CD14-positive monocyte (primary cell): ENCODE measurements at regions not wholly inside any gene's neighbourhood (a gene's known extent, or its start where the extent isn't known, plus 50 kb on each side); places are given as distances from the start of the nearest gene placed in this dataset.
A peak's percentile ranks its signal among the peaks of the same experiment; 100 is the strongest.

Experiments
- DNase-seq, 3 donors: peaks; one replicate each; pipeline ENCODE4 v3.0.0-alpha.2; 2011 to 2022
- H2AFZ ChIP-seq: 2 replicates; pipeline ENCODE4 v1.6.0; 2012; ENCODE audit warnings: mild to moderate bottlenecking, low read depth, low read length, inconsistent platforms; ENCODE audit not compliant: insufficient read depth, poor library complexity, severe bottlenecking
- H3K27ac ChIP-seq, 2 donors: 1 replicate in 1 of 2; 2 replicates in 1 of 2; pipeline ENCODE4 v1.5.1; 2012 to 2013; ENCODE audit warnings: low read length in 2 of 2, control low read depth in 1 of 2, inconsistent platforms in 1 of 2, low read depth in 1 of 2, mild to moderate bottlenecking in 1 of 2
- H3K27me3 ChIP-seq, 2 donors: one replicate each; pipeline versions ENCODE4 v1.6.0 to v1.6.1; 2011 to 2013; ENCODE audit warnings: low read length in 2 of 2; ENCODE audit not compliant: control insufficient read depth in 2 of 2, insufficient read depth in 2 of 2
- H3K36me3 ChIP-seq, 2 donors: replicated peaks in 1 of 2; 1 replicate in 1 of 2; 2 replicates in 1 of 2; pipeline versions ENCODE4 v1.5.1 to v1.6.1; 2012 to 2013; ENCODE audit warnings: low read length in 2 of 2, control low read depth in 1 of 2, inconsistent platforms in 1 of 2, mild to moderate bottlenecking in 1 of 2; ENCODE audit not compliant: insufficient read depth in 2 of 2, control insufficient read depth in 1 of 2
- H3K4me1 ChIP-seq, 2 donors: 1 replicate in 1 of 2; 2 replicates in 1 of 2; pipeline versions ENCODE4 v1.5.1 to v1.6.1; 2012 to 2013; ENCODE audit warnings: low read length in 2 of 2, control low read depth in 1 of 2, inconsistent platforms in 1 of 2, mild to moderate bottlenecking in 1 of 2, moderate library complexity in 1 of 2; ENCODE audit not compliant: insufficient read depth in 2 of 2, control insufficient read depth in 1 of 2
- H3K4me2 ChIP-seq: replicated peaks from 2 replicates; pipeline ENCODE3; 2012; ENCODE audit warnings: low read length, moderate library complexity, mild to moderate bottlenecking; ENCODE audit not compliant: poor library complexity, severe bottlenecking; ENCODE audit errors: extremely low read depth
- H3K4me3 ChIP-seq, 3 experiments: fragments of 200-600 bp in 1 of 3; sonication (generic) in 1 of 3; replicated peaks in 1 of 3; 1 replicate in 2 of 3; 2 replicates in 1 of 3; pipeline ENCODE4 v1.5.1; 2011 to 2013; ENCODE audit warnings: low read length in 3 of 3, mild to moderate bottlenecking in 3 of 3, control low read depth in 2 of 3, low read depth in 2 of 3, inconsistent platforms in 1 of 3, moderate library complexity in 1 of 3
- H3K79me2 ChIP-seq: 2 replicates; pipeline ENCODE4 v1.6.0; 2012; ENCODE audit warnings: mild to moderate bottlenecking, control low read depth, inconsistent platforms, low read length, moderate library complexity; ENCODE audit not compliant: insufficient read depth
- H3K9ac ChIP-seq: 2 replicates; pipeline ENCODE4 v1.6.0; 2017; ENCODE audit warnings: low read length, mild to moderate bottlenecking; ENCODE audit not compliant: insufficient read depth, poor library complexity, severe bottlenecking
- H3K9me3 ChIP-seq, 2 donors: replicated peaks in 1 of 2; 1 replicate in 1 of 2; 2 replicates in 1 of 2; pipeline versions ENCODE4 v1.5.1 to v1.6.1; 2012 to 2013; ENCODE audit warnings: low read length in 2 of 2, control low read depth in 1 of 2; ENCODE audit not compliant: control insufficient read depth in 1 of 2, insufficient read depth in 1 of 2
- H4K20me1 ChIP-seq: 2 replicates; pipeline ENCODE4 v1.6.0; 2012; ENCODE audit warnings: mild to moderate bottlenecking, low read length, control low read depth, moderate library complexity; ENCODE audit not compliant: insufficient read depth
- H3K27ac Mint-ChIP-seq, 7 donors: one replicate each; pipeline ENCODE4 v1.8.0; 2020; ENCODE audit warnings: mild to moderate bottlenecking in 7 of 7, mixed read lengths in 7 of 7, moderate library complexity in 6 of 7, inconsistent platforms in 2 of 7
- H3K27me3 Mint-ChIP-seq, 3 donors: one replicate each; pipeline ENCODE4 v1.8.0; 2021 to 2022; ENCODE audit warnings: low read depth in 3 of 3, mild to moderate bottlenecking in 3 of 3, mixed read lengths in 3 of 3, moderate library complexity in 3 of 3, inconsistent platforms in 1 of 3
- H3K36me3 Mint-ChIP-seq, 2 donors: one replicate each; pipeline ENCODE4 v1.8.0; 2020; ENCODE audit warnings: mixed read lengths in 2 of 2, inconsistent platforms in 1 of 2, mild to moderate bottlenecking in 1 of 2
- H3K4me1 Mint-ChIP-seq: one replicate; pipeline ENCODE4 v1.8.0; 2020; ENCODE audit warnings: mild to moderate bottlenecking, mixed read lengths
- H3K4me3 Mint-ChIP-seq, 2 donors: one replicate each; pipeline ENCODE4 v1.8.0; 2020; ENCODE audit warnings: mild to moderate bottlenecking in 2 of 2, mixed read lengths in 2 of 2, moderate library complexity in 1 of 2
- H3K9me3 Mint-ChIP-seq, 7 donors: one replicate each; pipeline ENCODE4 v1.8.0; 2020 to 2022; ENCODE audit warnings: mixed read lengths in 7 of 7, mild to moderate bottlenecking in 6 of 7, moderate library complexity in 6 of 7, inconsistent platforms in 2 of 7
- CTCF ChIP-seq: fragments of 200-600 bp; IDR thresholded peaks from one replicate; pipeline ENCODE4 v1.8.0; 2022; ENCODE audit warnings: antibody characterized with exemption, mild to moderate bottlenecking
- WGBS: methylation state at CpG from one replicate; pipeline ENCODE4 v1.1.5; 2013; ENCODE audit warnings: missing lambda C conversion rate; ENCODE audit not compliant: insufficient coverage; 5-methylcytosine and 5-hydroxymethylcytosine counted together
- intact Hi-C, 2 donors: fragments of 100-400 bp; cut with micrococcal nuclease; formaldehyde crosslinking; loops; one replicate each; pipeline versions ENCODE4 v1.15.0 to v1.15.1; 2023

- intact Hi-C loops: no loop called here
- peaks cover 0 to 6% (median 0%) of the 10 kb centered on the region in 3 donors for H3K27me3 Mint-ChIP-seq
- no peak for TF ChIP-seq CTCF
Measured at GRCh38 chr5:39863926-39864552, 439.3 kb upstream of the DAB2 start.

GRCh38 chr5:39857041-39857440 lies 432.3 kb upstream of the DAB2 start:
- H3K4me2 ChIP-seq: no peak overlapping the region
- H3K27me3 Mint-ChIP-seq: peaks cover 2 to 5% (median 3%) of the 10 kb centered on the region in 3 donors
- no peak overlapping the region for H2AFZ ChIP-seq
- no peaks in the 10 kb centered on the region for H3K27me3 ChIP-seq
- H4K20me1 ChIP-seq: no peaks in the 10 kb centered on the region
- no peaks in the 10 kb centered on the region for H3K36me3 Mint-ChIP-seq
- intact Hi-C loops: no loop called here
- no peak overlapping the region for H3K4me3 ChIP-seq
- peaks cover 2% of the 10 kb centered on the region for H3K4me1 Mint-ChIP-seq
- peak in 2 of 3 donors; percentile 7 to 14 for DNase-seq
- WGBS: no CpG with 5 or more reads among the region's 3 CpGs
- no peaks in the 10 kb centered on the region for H3K4me1 ChIP-seq
- no peak overlapping the region for H3K27ac Mint-ChIP-seq
- no peaks in the 10 kb centered on the region for H3K36me3 ChIP-seq
- TF ChIP-seq CTCF: no peak
- H3K79me2 ChIP-seq: no peaks in the 10 kb centered on the region
- H3K4me3 Mint-ChIP-seq: no peak overlapping the region
- H3K27ac ChIP-seq: no peak overlapping the region
- no peaks in the 10 kb centered on the region for H3K9me3 Mint-ChIP-seq
- H3K9me3 ChIP-seq: no peaks in the 10 kb centered on the region
- no peak overlapping the region for H3K9ac ChIP-seq

More at GRCh38 chr5:39863926-39864552, 439.3 kb upstream of the DAB2 start:
- H3K36me3 ChIP-seq: no peaks in the 10 kb centered on the region
- H3K36me3 Mint-ChIP-seq: no peaks in the 10 kb centered on the region
- no peak overlapping the region for H2AFZ ChIP-seq
- H3K9me3 Mint-ChIP-seq: peaks cover 0 to 7% (median 3%) of the 10 kb centered on the region in 7 donors
- no peak overlapping the region for H3K4me2 ChIP-seq
- no peaks in the 10 kb centered on the region for H4K20me1 ChIP-seq
- DNase-seq: no peak
- H3K27me3 ChIP-seq: no peaks in the 10 kb centered on the region
- no peak overlapping the region for H3K4me3 Mint-ChIP-seq
- no peak overlapping the region for H3K4me3 ChIP-seq
- WGBS: 100% methylated on average over 1 of the region's 7 CpGs
- no peaks in the 10 kb centered on the region for H3K79me2 ChIP-seq
- H3K9me3 ChIP-seq: peaks cover 0 to 8% of the 10 kb centered on the region in 2 donors
- no peak overlapping the region for H3K27ac ChIP-seq
- H3K27ac Mint-ChIP-seq: no peak overlapping the region
- H3K4me1 Mint-ChIP-seq: no peaks in the 10 kb centered on the region
- H3K9ac ChIP-seq: no peak overlapping the region
- no peaks in the 10 kb centered on the region for H3K4me1 ChIP-seq
